ENCODE measurements at regions not wholly inside any gene's neighbourhood (a gene's known extent, or its start where the extent isn't known, plus 50 kb on each side); places are given as distances from the start of the nearest gene placed in this dataset.

GRCh38 chr16:5228369-5228768 is 130.8 kb upstream of the EEF2KMT start:
- TF ChIP-seq POLR2A (IDR thresholded peaks at IDR 0.05): no peak
- TF ChIP-seq CTCF (IDR thresholded peaks at IDR 0.05): no peak
